IPS-18c (cell line): ENCODE measurements at regions not wholly inside any gene's neighbourhood (a gene's known extent, or its start where the extent isn't known, plus 50 kb on each side); places are given as distances from the start of the nearest gene placed in this dataset.

Experiments
- H3K4me3 ChIP-seq: 2 replicates; pipeline ENCODE4 v1.7.0; 2013; ENCODE audit warnings: low read depth, mild to moderate bottlenecking, low read length, moderate library complexity; ENCODE audit not compliant: insufficient read depth
- H3K9me3 ChIP-seq: one replicate; pipeline ENCODE4 v1.6.1; 2013; ENCODE audit warnings: mild to moderate bottlenecking, low read length, moderate library complexity; ENCODE audit not compliant: control insufficient read depth, insufficient read depth

DNA sequence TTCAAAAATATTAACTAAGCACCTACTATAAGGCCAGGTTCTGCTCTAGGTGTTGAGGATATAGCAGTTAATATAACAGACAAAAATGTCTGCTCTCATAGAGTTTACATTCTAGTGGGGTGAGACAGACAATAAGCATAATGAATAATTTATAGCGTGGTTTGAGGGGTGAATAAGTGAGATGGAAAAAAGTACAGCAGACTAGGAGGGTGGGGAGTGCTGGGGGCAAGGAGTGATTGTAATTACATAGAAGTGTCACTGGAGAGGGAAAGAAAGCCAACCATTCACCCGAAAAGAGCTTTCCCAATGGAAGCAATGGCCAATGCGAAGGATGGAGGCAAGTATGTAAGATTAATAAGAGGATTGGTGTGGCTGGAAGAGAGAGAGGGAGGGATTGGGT is 552.9 kb upstream of the KCNMB2 start:
- H3K9me3 ChIP-seq: no peaks in the 10 kb centered on the region
- H3K4me3 ChIP-seq: no peak overlapping the region

GRCh38 chr3:177992993-177993970 is 543.0 kb upstream of the KCNMB2 start:
- no peaks in the 10 kb centered on the region for H3K9me3 ChIP-seq
- H3K4me3 ChIP-seq: no peak overlapping the region

GRCh38 chr3:177994976-177995375 is 541.3 kb upstream of the KCNMB2 start:
- no peak overlapping the region for H3K4me3 ChIP-seq
- no peaks in the 10 kb centered on the region for H3K9me3 ChIP-seq

- Histone ChIP-seq H3K9me3 (no peaks in the 10 kb centered on the region), H3K4me3 (no peak overlapping the region)
These were observed 540.7 kb upstream of the KCNMB2 start for GRCh38 chr3:177995381-177996085.

GRCh38 chr3:178001670-178002101 is 534.5 kb upstream of the KCNMB2 start:
- Histone ChIP-seq H3K4me3 (no peak overlapping the region), H3K9me3 (no peaks in the 10 kb centered on the region)

DNA sequence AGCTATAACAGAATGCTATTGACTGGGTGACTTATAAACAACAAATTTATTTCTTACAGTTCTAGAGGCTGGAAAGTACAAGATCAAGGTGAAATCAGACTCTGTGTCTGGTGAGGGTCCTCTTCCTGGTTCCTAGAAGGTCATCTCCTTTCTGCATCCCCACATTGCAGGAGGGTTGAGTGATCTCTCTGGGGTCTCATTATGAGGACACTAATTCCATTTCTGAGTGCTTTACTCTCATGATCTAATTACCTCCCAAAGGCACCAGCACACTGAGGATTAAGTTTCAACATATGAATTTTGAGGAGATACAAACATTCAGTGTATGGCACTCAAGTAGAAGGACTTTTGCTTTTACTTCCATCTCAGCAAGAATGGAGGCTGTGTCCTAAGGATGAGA is 534.1 kb upstream of the KCNMB2 start:
- no peak overlapping the region for H3K4me3 ChIP-seq

GRCh38 chr3:178003756-178004155 is 532.5 kb upstream of the KCNMB2 start:
- H3K9me3 ChIP-seq: no peaks in the 10 kb centered on the region
- no peak overlapping the region for H3K4me3 ChIP-seq

More for the DNA sequence above, 534.1 kb upstream of the KCNMB2 start:
- H3K9me3 ChIP-seq: no peaks in the 10 kb centered on the region

GRCh38 chr3:178005961-178006360 is 530.3 kb upstream of the KCNMB2 start:
- Histone ChIP-seq H3K4me3 (no peak overlapping the region), H3K9me3 (no peaks in the 10 kb centered on the region)

GRCh38 chr3:178010306-178010705 is 525.9 kb upstream of the KCNMB2 start:
- no peaks in the 10 kb centered on the region for H3K9me3 ChIP-seq
- H3K4me3 ChIP-seq: no peak overlapping the region

- Histone ChIP-seq H3K9me3 (no peaks in the 10 kb centered on the region), H3K4me3 (no peak overlapping the region)
These were observed 516.6 kb upstream of the KCNMB2 start for GRCh38 chr3:178019645-178020044.

DNA sequence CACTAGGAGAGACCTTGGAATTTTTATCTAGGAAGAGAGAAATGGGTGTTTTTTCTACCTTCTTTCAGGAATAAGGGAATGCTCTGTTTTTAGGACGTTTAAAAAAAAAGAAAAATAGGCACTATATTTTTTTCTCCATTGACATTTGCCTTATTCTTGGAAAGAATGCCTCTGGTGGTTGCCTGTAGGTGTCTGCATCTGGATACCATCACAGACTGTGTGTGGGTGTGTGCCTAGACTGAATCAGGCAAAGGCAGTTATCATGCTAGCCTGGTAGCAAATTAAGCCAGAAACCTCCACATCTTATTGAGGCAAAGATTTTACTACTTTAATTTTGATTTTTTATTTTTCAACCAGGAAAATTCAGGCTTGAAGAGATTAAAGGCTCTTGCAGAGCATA is 513.6 kb upstream of the KCNMB2 start:
- no peaks in the 10 kb centered on the region for H3K9me3 ChIP-seq
- H3K4me3 ChIP-seq: no peak overlapping the region

- Histone ChIP-seq H3K9me3 (no peaks in the 10 kb centered on the region), H3K4me3 (no peak overlapping the region)
These were observed 507.3 kb upstream of the KCNMB2 start for GRCh38 chr3:178028933-178029332.

GRCh38 chr3:178036451-178037144 is 499.6 kb upstream of the KCNMB2 start:
- no peaks in the 10 kb centered on the region for H3K9me3 ChIP-seq
- H3K4me3 ChIP-seq: no peak overlapping the region

DNA sequence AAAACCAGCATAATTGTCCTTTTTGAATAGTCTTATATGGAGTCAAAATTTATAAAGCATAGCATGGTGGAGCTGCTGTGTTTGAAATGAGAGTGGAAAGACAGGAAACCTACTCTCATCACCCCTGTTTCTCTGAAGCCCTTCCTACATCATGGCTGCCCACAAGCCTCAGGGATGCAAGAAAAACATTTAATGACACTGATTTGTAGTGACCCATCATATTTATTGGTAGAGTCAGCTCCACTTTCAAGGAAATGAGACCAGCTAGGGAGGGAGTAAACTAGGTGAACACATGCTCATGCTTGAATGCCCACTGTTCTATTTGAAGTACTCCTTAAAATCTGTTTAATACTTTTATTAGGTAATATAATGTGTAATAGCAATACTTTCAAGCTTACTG is 494.3 kb upstream of the KCNMB2 start:
- H3K9me3 ChIP-seq: no peaks in the 10 kb centered on the region
- H3K4me3 ChIP-seq: no peak overlapping the region

GRCh38 chr3:178042376-178042775 is 493.9 kb upstream of the KCNMB2 start:
- H3K4me3 ChIP-seq: no peak overlapping the region
- H3K9me3 ChIP-seq: no peaks in the 10 kb centered on the region

- H3K4me3 ChIP-seq: no peak overlapping the region
- no peaks in the 10 kb centered on the region for H3K9me3 ChIP-seq
These were observed 493.2 kb upstream of the KCNMB2 start for GRCh38 chr3:178043084-178043483.

- Histone ChIP-seq H3K4me3 (no peak overlapping the region), H3K9me3 (no peaks in the 10 kb centered on the region)
These were observed 491.9 kb upstream of the KCNMB2 start for GRCh38 chr3:178044320-178044719.

DNA sequence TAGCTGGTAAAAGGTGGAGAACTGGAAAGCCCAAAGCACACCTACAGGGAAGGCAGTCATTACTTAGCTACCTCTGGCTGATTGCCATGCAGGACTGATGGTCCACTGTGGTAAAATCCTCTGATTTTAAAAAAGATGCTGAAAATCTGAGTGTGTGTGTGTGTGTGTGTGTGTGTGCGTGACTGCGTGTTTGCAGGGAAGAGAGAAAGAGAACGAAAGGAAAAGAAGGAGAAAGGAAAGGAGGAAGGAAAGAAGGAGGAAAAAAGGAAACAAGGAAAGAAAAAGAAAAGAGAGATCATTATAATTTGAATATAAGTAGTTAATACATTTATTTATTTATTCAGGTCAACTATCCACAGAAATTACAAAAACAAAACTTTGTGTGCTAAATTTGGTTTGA is 488.7 kb upstream of the KCNMB2 start:
- Histone ChIP-seq H3K9me3 (no peaks in the 10 kb centered on the region), H3K4me3 (no peak overlapping the region)
